GM23338 (cell line): ENCODE measurements at regions not wholly inside any gene's neighbourhood (a gene's known extent, or its start where the extent isn't known, plus 50 kb on each side); places are given as distances from the start of the nearest gene placed in this dataset.

Experiments used
- ATAC-seq: fragments of 200-7000 bp; cut with Tn5 transposase; 3 replicates; pipeline ENCODE4 v1.9.1; 2020
- DNase-seq: peaks from one replicate; pipeline ENCODE4 v3.0.0-alpha.2; 2015; ENCODE audit warnings: low spot score
- H2AFZ ChIP-seq: fragments of 200-600 bp; sonication (generic); 2 replicates; pipeline ENCODE4 v1.8.0; 2016; ENCODE audit warnings: antibody characterized with exemption, mild to moderate bottlenecking, moderate library complexity
- H3F3A ChIP-seq: fragments of 200-600 bp; sonication (generic); replicated peaks from 2 replicates; pipeline ENCODE4 v1.8.0; 2017; ENCODE audit warnings: antibody characterized with exemption, mixed run types, low read depth
- H3K27ac ChIP-seq: fragments of 200-600 bp; sonication (generic); 2 replicates; pipeline ENCODE4 v1.6.1; 2016; ENCODE audit warnings: low read depth
- H3K27me3 ChIP-seq: fragments of 200-600 bp; sonication (generic); 2 replicates; pipeline ENCODE4 v1.8.0; 2016; ENCODE audit warnings: mild to moderate bottlenecking, mixed run types, moderate library complexity; ENCODE audit not compliant: insufficient read depth
- H3K36me3 ChIP-seq: fragments of 200-600 bp; sonication (generic); 2 replicates; pipeline ENCODE4 v1.8.0; 2016; ENCODE audit warnings: mild to moderate bottlenecking; ENCODE audit not compliant: insufficient read depth
- H3K4me1 ChIP-seq: fragments of 200-600 bp; sonication (generic); 2 replicates; pipeline ENCODE4 v1.8.0; 2016; ENCODE audit warnings: mild to moderate bottlenecking, moderate library complexity; ENCODE audit not compliant: insufficient read depth
- H3K4me2 ChIP-seq: fragments of 200-600 bp; sonication (generic); 2 replicates; pipeline ENCODE4 v1.7.1; 2017; ENCODE audit warnings: mixed run types
- H3K4me3 ChIP-seq: fragments of 200-600 bp; sonication (generic); 2 replicates; pipeline ENCODE4 v1.6.1; 2016; ENCODE audit warnings: mixed run types
- H3K79me2 ChIP-seq: fragments of 200-600 bp; sonication (generic); replicated peaks from 2 replicates; pipeline ENCODE4 v1.8.0; 2017; ENCODE audit warnings: mild to moderate bottlenecking; ENCODE audit not compliant: insufficient read depth
- H3K9me2 ChIP-seq: fragments of 200-600 bp; sonication (generic); 2 replicates; pipeline ENCODE4 v1.8.0; 2017; ENCODE audit not compliant: insufficient read depth
- H4K20me1 ChIP-seq: fragments of 200-600 bp; sonication (generic); replicated peaks from 2 replicates; pipeline ENCODE4 v1.8.0; 2017; ENCODE audit warnings: mild to moderate bottlenecking; ENCODE audit not compliant: insufficient read depth
- H3K27ac Mint-ChIP-seq: 2 replicates; pipeline ENCODE4 v1.8.0; 2020; ENCODE audit warnings: inconsistent platforms, mild to moderate bottlenecking, moderate library complexity, mixed read lengths
- H3K27me3 Mint-ChIP-seq: 3 replicates; pipeline ENCODE4 v1.8.0; 2022; ENCODE audit warnings: low read depth, mild to moderate bottlenecking, moderate library complexity, mixed read lengths, inconsistent platforms; ENCODE audit not compliant: insufficient read depth, poor library complexity
- H3K36me3 Mint-ChIP-seq: 3 replicates; pipeline ENCODE4 v1.8.0; 2021; ENCODE audit warnings: low read depth, mild to moderate bottlenecking, inconsistent platforms, moderate library complexity, mixed read lengths
- H3K4me1 Mint-ChIP-seq: 3 replicates; pipeline ENCODE4 v1.8.0; 2020; ENCODE audit warnings: mild to moderate bottlenecking, inconsistent platforms, mixed read lengths
- H3K4me3 Mint-ChIP-seq: 3 replicates; pipeline ENCODE4 v1.8.0; 2021; ENCODE audit warnings: moderate library complexity, mild to moderate bottlenecking, inconsistent platforms, mixed read lengths
- H3K9me3 Mint-ChIP-seq: 3 replicates; pipeline ENCODE4 v1.8.0; 2020; ENCODE audit warnings: moderate library complexity, mild to moderate bottlenecking, inconsistent platforms, mixed read lengths
- CREB1 ChIP-seq: fragments of 250-450 bp; sonication (Bioruptor Pico); IDR thresholded peaks from 2 replicates; pipeline ENCODE4 v1.5.0; 2020; ENCODE audit warnings: low read depth, mild to moderate bottlenecking, moderate library complexity
- EZH2 ChIP-seq: fragments of 200-600 bp; sonication (generic); IDR thresholded peaks from one replicate; pipeline ENCODE4 v1.8.0; 2017; ENCODE audit warnings: antibody characterized with exemption, mild to moderate bottlenecking, low read depth; ENCODE audit not compliant: unreplicated experiment
- EZH2phosphoT487 ChIP-seq: fragments of 200-600 bp; sonication (generic); IDR thresholded peaks from one replicate; pipeline ENCODE4 v1.8.1; 2018; ENCODE audit warnings: antibody characterized with exemption; ENCODE audit not compliant: unreplicated experiment
- JUNB ChIP-seq: IDR thresholded peaks from one replicate; pipeline ENCODE4 v1.6.1; 2016; ENCODE audit warnings: antibody characterized with exemption; ENCODE audit not compliant: unreplicated experiment
- NANOG ChIP-seq: IDR thresholded peaks from 2 replicates; pipeline ENCODE4 v1.6.1; 2016; ENCODE audit warnings: antibody characterized with exemption, borderline replicate concordance
- POLR2AphosphoS5 ChIP-seq: IDR thresholded peaks from 2 replicates; pipeline ENCODE4 v1.6.1; 2016; ENCODE audit warnings: antibody characterized with exemption, low read depth
- REST ChIP-seq: IDR thresholded peaks from one replicate; pipeline ENCODE4 v1.6.1; 2018; ENCODE audit warnings: antibody characterized with exemption; ENCODE audit not compliant: unreplicated experiment
- STAT1 ChIP-seq: IDR thresholded peaks from one replicate; pipeline ENCODE4 v1.6.1; 2016; ENCODE audit warnings: antibody characterized with exemption; ENCODE audit not compliant: unreplicated experiment
- ZNF114 ChIP-seq: fragments of 250-450 bp; sonication (Bioruptor Pico); IDR thresholded peaks from 2 replicates; pipeline ENCODE4 v1.5.0; 2020; ENCODE audit warnings: mild to moderate bottlenecking, moderate library complexity
- ZNF331 ChIP-seq: fragments of 250-450 bp; sonication (Bioruptor Pico); IDR thresholded peaks from 2 replicates; pipeline ENCODE4 v1.5.0; 2020; ENCODE audit warnings: low read depth, mild to moderate bottlenecking, moderate library complexity
- ZNF462 ChIP-seq: fragments of 250-450 bp; sonication (Bioruptor Pico); IDR thresholded peaks from 2 replicates; pipeline ENCODE4 v1.5.0; 2020; ENCODE audit warnings: mild to moderate bottlenecking, moderate library complexity
- TF ChIP-seq, protein P1 (sequence below), 2 experiments: fragments of 200-600 bp in 1 of 2; sonication (generic) in 1 of 2; conservative IDR thresholded peaks; 2 replicates each; pipeline versions ENCODE4 v1.5.1 to v1.6.1; 2016 to 2017; ENCODE audit warnings: antibody characterized with exemption in 2 of 2, low read depth in 2 of 2, mild to moderate bottlenecking in 2 of 2, moderate library complexity in 1 of 2
- TF ChIP-seq, protein P2 (sequence below): IDR thresholded peaks from 2 replicates; pipeline ENCODE4 v1.6.1; 2016; ENCODE audit warnings: antibody characterized with exemption

- TF ChIP-seq ZNF114: no peak
- TF ChIP-seq, protein P1, sequence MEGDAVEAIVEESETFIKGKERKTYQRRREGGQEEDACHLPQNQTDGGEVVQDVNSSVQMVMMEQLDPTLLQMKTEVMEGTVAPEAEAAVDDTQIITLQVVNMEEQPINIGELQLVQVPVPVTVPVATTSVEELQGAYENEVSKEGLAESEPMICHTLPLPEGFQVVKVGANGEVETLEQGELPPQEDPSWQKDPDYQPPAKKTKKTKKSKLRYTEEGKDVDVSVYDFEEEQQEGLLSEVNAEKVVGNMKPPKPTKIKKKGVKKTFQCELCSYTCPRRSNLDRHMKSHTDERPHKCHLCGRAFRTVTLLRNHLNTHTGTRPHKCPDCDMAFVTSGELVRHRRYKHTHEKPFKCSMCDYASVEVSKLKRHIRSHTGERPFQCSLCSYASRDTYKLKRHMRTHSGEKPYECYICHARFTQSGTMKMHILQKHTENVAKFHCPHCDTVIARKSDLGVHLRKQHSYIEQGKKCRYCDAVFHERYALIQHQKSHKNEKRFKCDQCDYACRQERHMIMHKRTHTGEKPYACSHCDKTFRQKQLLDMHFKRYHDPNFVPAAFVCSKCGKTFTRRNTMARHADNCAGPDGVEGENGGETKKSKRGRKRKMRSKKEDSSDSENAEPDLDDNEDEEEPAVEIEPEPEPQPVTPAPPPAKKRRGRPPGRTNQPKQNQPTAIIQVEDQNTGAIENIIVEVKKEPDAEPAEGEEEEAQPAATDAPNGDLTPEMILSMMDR (conservative IDR thresholded peaks at IDR 0.05; ENCODE audit: low read depth in 2 of 2): no peak
- TF ChIP-seq, protein P2, sequence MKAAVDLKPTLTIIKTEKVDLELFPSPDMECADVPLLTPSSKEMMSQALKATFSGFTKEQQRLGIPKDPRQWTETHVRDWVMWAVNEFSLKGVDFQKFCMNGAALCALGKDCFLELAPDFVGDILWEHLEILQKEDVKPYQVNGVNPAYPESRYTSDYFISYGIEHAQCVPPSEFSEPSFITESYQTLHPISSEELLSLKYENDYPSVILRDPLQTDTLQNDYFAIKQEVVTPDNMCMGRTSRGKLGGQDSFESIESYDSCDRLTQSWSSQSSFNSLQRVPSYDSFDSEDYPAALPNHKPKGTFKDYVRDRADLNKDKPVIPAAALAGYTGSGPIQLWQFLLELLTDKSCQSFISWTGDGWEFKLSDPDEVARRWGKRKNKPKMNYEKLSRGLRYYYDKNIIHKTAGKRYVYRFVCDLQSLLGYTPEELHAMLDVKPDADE: no peak
- TF ChIP-seq STAT1: no peak
- TF ChIP-seq EZH2: no peak
- TF ChIP-seq REST: no peak
- no peak for TF ChIP-seq CREB1
- TF ChIP-seq POLR2AphosphoS5: no peak
- TF ChIP-seq EZH2phosphoT487: no peak
- TF ChIP-seq JUNB: no peak
- no peak for TF ChIP-seq NANOG
- TF ChIP-seq ZNF462 (CRISPR knock-in tag): no peak
- TF ChIP-seq ZNF331 (CRISPR knock-in tag): no peak
- H3K4me3 ChIP-seq: no peak overlapping the region
- peaks cover 5% of the 10 kb centered on the region; the same call in 1 of the 2 replicates for H3K4me1 ChIP-seq
- no peaks in the 10 kb centered on the region for H3K36me3 ChIP-seq
- H3F3A ChIP-seq: no peaks in the 10 kb centered on the region
- H2AFZ ChIP-seq: no peak overlapping the region
- ATAC-seq (no peak), DNase-seq (no peak)
- H3K4me2 ChIP-seq: no peak overlapping the region
- Mint-ChIP-seq H3K27me3 (peaks cover 2% of the 10 kb centered on the region), H3K4me3 (no peak overlapping the region), H3K27ac (no peak overlapping the region), H3K4me1 (peaks cover 8% of the 10 kb centered on the region; the same call in 2 of the 3 replicates), H3K9me3 (peaks cover 3% of the 10 kb centered on the region; the same call in 1 of the 3 replicates), H3K36me3 (no peaks in the 10 kb centered on the region)
- no peaks in the 10 kb centered on the region for H3K27me3 ChIP-seq
- no peaks in the 10 kb centered on the region for H4K20me1 ChIP-seq
- H3K9me2 ChIP-seq: peaks cover 9% of the 10 kb centered on the region; the same call in 1 of the 2 replicates
- no peaks in the 10 kb centered on the region for H3K79me2 ChIP-seq
- H3K27ac ChIP-seq: no peak overlapping the region
These were observed 140.3 kb upstream of the SULF2 start for GRCh38 chr20:47925593-47925992.
